ENCODE measurements at regions not wholly inside any gene's neighbourhood (a gene's known extent, or its start where the extent isn't known, plus 50 kb on each side); places are given as distances from the start of the nearest gene placed in this dataset.

DNA sequence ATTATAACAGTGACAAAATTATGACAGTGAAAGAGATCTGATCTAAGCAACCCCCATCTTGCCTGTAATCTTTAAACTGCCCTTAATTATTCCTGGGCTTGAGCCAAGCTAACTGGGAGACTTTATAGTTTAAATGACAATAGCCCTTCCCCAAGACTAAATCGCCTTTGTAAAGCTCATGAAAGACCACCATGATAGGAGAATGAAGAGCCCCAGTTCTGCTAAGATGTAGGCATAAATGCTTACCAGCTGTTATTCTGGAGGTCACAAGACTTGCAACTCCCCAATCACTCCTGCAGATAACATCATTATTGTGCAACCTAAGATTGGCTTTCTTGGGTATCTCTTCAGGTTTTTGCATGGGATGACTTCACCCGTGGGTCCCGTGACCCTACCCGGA is 599.7 kb downstream of the KCNH5 start:
- no peak for TF ChIP-seq CTCF (IDR thresholded peaks at IDR 0.05)
- TF ChIP-seq EZH2 (IDR thresholded peaks at IDR 0.05): no peak

All from neural progenitor cell (in vitro differentiated cells).